ENCODE measurements at regions not wholly inside any gene's neighbourhood (a gene's known extent, or its start where the extent isn't known, plus 50 kb on each side); places are given as distances from the start of the nearest gene placed in this dataset.

DNA sequence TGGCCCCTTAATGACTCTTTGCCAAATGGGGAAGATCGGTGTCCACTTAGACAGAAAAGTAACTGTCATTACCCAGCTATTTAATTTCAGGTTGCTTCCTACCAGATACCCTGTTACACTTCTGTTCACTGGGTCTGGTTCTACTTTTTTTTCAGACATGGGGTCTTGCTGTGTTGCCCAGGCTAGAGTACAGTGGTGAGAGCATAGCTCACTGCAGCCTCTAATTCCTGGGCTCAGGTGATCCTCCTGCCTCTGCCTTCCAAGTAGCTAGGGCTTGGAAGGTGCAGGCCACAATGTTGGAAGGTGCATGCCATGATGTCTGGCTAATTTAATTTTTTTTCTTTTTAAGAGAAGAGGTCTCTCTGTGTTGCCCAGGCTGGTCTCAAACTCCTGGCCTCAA lies 147.0 kb upstream of the ARHGAP5 start:
- Mint-ChIP-seq H3K9me3 (ENCODE audit: unreplicated experiment) (no peaks in the 10 kb centered on the region), H3K36me3 (ENCODE audit: low read depth, unreplicated experiment) (no peaks in the 10 kb centered on the region), H3K4me1 (ENCODE audit: low read depth, unreplicated experiment) (peaks cover 37% of the 10 kb centered on the region), H3K4me3 (ENCODE audit: unreplicated experiment) (no peak overlapping the region), H3K27ac (ENCODE audit: unreplicated experiment) (no peak overlapping the region), H3K27me3 (ENCODE audit: low read depth, unreplicated experiment) (no peaks in the 10 kb centered on the region)
- Histone ChIP-seq H3K4me3 (ENCODE audit: insufficient read depth, low read depth, low read length) (no peak overlapping the region), H2AFZ (ENCODE audit: low read depth, low read length) (no peak overlapping the region), H3K27me3 (ENCODE audit: insufficient read depth, low read length) (no peaks in the 10 kb centered on the region), H4K20me1 (ENCODE audit: insufficient read depth, low read length) (no peaks in the 10 kb centered on the region), H3K27ac (ENCODE audit: low read depth, low read length) (no peak overlapping the region), H3K79me2 (ENCODE audit: insufficient read depth, low read length) (no peaks in the 10 kb centered on the region), H3K9ac (ENCODE audit: low read length) (no peak overlapping the region), H3K36me3 (ENCODE audit: insufficient read depth, low read length) (no peaks in the 10 kb centered on the region), H3K9me3 (ENCODE audit: insufficient read depth, low read depth, low read length) (no peaks in the 10 kb centered on the region), H3K4me2 (ENCODE audit: low read length) (no peak overlapping the region), H3K4me1 (ENCODE audit: insufficient read depth, low read length) (peaks cover 21% of the 10 kb centered on the region)
- FAIRE-seq (no peak), DNase-seq (ENCODE audit: low read depth) (no peak)
- no peak for TF ChIP-seq EZH2 (IDR thresholded peaks at IDR 0.05; ENCODE audit: insufficient read depth, low read length)
- TF ChIP-seq, protein P1, sequence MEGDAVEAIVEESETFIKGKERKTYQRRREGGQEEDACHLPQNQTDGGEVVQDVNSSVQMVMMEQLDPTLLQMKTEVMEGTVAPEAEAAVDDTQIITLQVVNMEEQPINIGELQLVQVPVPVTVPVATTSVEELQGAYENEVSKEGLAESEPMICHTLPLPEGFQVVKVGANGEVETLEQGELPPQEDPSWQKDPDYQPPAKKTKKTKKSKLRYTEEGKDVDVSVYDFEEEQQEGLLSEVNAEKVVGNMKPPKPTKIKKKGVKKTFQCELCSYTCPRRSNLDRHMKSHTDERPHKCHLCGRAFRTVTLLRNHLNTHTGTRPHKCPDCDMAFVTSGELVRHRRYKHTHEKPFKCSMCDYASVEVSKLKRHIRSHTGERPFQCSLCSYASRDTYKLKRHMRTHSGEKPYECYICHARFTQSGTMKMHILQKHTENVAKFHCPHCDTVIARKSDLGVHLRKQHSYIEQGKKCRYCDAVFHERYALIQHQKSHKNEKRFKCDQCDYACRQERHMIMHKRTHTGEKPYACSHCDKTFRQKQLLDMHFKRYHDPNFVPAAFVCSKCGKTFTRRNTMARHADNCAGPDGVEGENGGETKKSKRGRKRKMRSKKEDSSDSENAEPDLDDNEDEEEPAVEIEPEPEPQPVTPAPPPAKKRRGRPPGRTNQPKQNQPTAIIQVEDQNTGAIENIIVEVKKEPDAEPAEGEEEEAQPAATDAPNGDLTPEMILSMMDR (IDR thresholded peaks at IDR 0.05; ENCODE audit: insufficient read depth, low read depth, low read length) = no peak

DNA sequence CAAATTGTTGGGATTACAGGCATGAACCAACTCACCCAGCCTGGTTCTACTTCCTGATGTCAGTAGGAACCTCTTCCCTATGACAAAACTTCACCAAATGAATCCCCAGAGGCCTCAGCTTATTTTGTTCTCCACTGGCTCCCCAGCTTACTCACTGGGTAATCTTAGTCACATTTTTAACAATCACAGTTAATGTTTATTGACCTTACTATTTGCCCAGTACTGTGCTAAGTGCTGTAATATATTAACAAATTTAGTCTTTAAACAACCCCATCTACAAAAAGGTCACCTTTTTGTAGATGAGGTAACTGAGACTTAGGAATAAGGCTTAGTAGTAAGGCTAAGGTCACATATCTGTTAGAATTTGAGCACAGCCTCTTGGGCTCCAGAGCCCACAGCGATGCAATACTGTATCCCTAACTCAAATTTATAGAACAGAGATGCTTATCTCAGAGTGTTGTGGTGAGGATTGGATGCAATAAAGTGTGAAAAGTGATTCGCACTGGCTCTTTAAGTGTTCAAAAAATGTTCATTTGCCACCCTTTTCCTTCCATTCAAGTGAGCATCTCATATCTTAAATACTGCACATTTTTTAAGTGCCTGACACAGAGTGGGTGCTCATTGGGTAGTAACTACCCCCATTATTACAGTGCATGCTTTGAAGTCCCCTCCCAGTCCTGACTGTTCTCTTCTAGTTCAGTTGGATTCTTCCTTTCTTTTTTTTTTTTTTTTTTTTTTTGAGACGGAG lies 146.4 kb upstream of the ARHGAP5 start:
- Histone ChIP-seq H3K4me1 (ENCODE audit: insufficient read depth, low read length) (peaks cover 21% of the 10 kb centered on the region), H3K9me3 (ENCODE audit: insufficient read depth, low read depth, low read length) (no peaks in the 10 kb centered on the region), H3K27me3 (ENCODE audit: insufficient read depth, low read length) (no peaks in the 10 kb centered on the region), H3K36me3 (ENCODE audit: insufficient read depth, low read length) (no peaks in the 10 kb centered on the region), H2AFZ (ENCODE audit: low read depth, low read length) (no peak overlapping the region), H3K4me3 (ENCODE audit: insufficient read depth, low read depth, low read length) (no peak overlapping the region), H4K20me1 (ENCODE audit: insufficient read depth, low read length) (no peaks in the 10 kb centered on the region), H3K27ac (ENCODE audit: low read depth, low read length) (no peak overlapping the region), H3K4me2 (ENCODE audit: low read length) (no peak overlapping the region), H3K9ac (ENCODE audit: low read length) (no peak overlapping the region), H3K79me2 (ENCODE audit: insufficient read depth, low read length) (no peaks in the 10 kb centered on the region)
- H3K9me3 Mint-ChIP-seq (ENCODE audit: unreplicated experiment) = no peaks in the 10 kb centered on the region
- no peaks in the 10 kb centered on the region for H3K36me3 Mint-ChIP-seq (ENCODE audit: low read depth, unreplicated experiment)
- no peak for FAIRE-seq
- DNase-seq (ENCODE audit: low read depth) = peak; percentile 47
- TF ChIP-seq EZH2 (IDR thresholded peaks at IDR 0.05; ENCODE audit: insufficient read depth, low read length) = no peak
- TF ChIP-seq, protein P1 (IDR thresholded peaks at IDR 0.05; ENCODE audit: insufficient read depth, low read depth, low read length) = no peak
- H3K4me1 Mint-ChIP-seq (ENCODE audit: low read depth, unreplicated experiment) = peaks cover 43% of the 10 kb centered on the region
- no peaks in the 10 kb centered on the region for H3K27me3 Mint-ChIP-seq (ENCODE audit: low read depth, unreplicated experiment)
- H3K4me3 Mint-ChIP-seq (ENCODE audit: unreplicated experiment) = no peak overlapping the region
- no peak overlapping the region for H3K27ac Mint-ChIP-seq (ENCODE audit: unreplicated experiment)

DNA sequence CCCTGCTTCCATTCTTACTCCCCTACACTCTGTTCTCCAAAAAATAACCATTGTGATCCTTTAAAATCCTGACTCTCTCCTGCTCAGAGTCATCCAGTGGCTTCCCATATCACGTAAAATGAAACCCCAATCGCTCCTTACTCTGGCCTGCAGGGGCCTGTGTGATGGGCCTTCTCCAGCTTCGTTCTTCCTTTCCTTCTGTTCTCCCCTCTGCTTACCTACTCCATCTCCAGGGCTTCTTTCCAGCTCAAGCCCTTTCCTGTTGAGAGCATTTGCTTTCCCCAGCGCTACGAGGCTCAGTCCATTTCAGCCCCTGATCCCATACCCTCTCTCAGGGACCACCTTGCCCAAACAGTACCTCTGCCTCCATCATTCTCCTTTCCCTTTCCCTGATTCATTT lies 144.4 kb upstream of the ARHGAP5 start:
- H3K9me3 Mint-ChIP-seq (ENCODE audit: unreplicated experiment) = no peaks in the 10 kb centered on the region
- DNase-seq (ENCODE audit: low read depth) (no peak), FAIRE-seq (no peak)
- Histone ChIP-seq H3K4me3 (ENCODE audit: insufficient read depth, low read depth, low read length) (no peak overlapping the region), H3K27ac (ENCODE audit: low read depth, low read length) (no peak overlapping the region), H4K20me1 (ENCODE audit: insufficient read depth, low read length) (no peaks in the 10 kb centered on the region), H3K9me3 (ENCODE audit: insufficient read depth, low read depth, low read length) (no peaks in the 10 kb centered on the region), H3K9ac (ENCODE audit: low read length) (no peak overlapping the region), H3K36me3 (ENCODE audit: insufficient read depth, low read length) (no peaks in the 10 kb centered on the region), H2AFZ (ENCODE audit: low read depth, low read length) (no peak overlapping the region), H3K4me2 (ENCODE audit: low read length) (no peak overlapping the region), H3K79me2 (ENCODE audit: insufficient read depth, low read length) (no peaks in the 10 kb centered on the region), H3K27me3 (ENCODE audit: insufficient read depth, low read length) (no peaks in the 10 kb centered on the region), H3K4me1 (ENCODE audit: insufficient read depth, low read length) (peaks cover 11% of the 10 kb centered on the region)
- H3K36me3 Mint-ChIP-seq (ENCODE audit: low read depth, unreplicated experiment) = no peaks in the 10 kb centered on the region
- H3K27me3 Mint-ChIP-seq (ENCODE audit: low read depth, unreplicated experiment) = no peaks in the 10 kb centered on the region
- TF ChIP-seq, protein P1 (IDR thresholded peaks at IDR 0.05; ENCODE audit: insufficient read depth, low read depth, low read length) = no peak
- no peak for TF ChIP-seq EZH2 (IDR thresholded peaks at IDR 0.05; ENCODE audit: insufficient read depth, low read length)
- no peak overlapping the region for H3K4me3 Mint-ChIP-seq (ENCODE audit: unreplicated experiment)
- H3K27ac Mint-ChIP-seq (ENCODE audit: unreplicated experiment) = no peak overlapping the region
- peaks cover 43% of the 10 kb centered on the region for H3K4me1 Mint-ChIP-seq (ENCODE audit: low read depth, unreplicated experiment)
